ENCODE measurements at regions not wholly inside any gene's neighbourhood (a gene's known extent, or its start where the extent isn't known, plus 50 kb on each side); places are given as distances from the start of the nearest gene placed in this dataset.

DNA sequence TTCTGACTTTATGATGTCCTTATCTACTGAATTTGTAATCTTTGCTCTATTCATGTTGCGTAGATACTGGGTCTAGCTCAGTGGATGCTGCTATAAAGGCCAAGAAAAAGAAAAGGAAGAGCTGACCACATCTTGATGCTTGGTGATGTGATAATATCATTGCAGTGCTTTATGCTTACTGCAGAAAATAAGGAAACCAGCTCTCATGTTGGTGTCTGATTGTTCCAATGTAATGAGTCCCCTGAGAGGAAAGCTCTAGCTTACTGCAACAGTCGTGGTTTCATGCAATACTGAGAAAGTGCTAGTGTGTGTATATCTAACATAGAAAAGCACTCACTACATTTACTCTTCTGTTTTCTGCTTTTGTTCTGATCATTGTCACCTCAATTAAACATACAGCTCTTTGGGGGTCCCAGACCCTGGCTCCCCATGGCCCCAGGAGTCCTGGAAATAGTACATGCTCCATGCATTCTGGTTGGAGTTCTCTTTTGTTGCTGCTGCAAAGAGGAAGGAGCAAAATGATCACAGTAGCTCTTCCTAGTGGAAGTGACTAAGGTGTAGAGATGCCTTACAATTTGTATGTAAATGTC lies 338.8 kb downstream of the CYRIA start:
- H3K4me3 ChIP-seq (ENCODE audit: low read depth, low read length) = no peak overlapping the region
- TF ChIP-seq CTCF (conservative IDR thresholded peaks at IDR 0.05; ENCODE audit: low read depth, low read length) = no peak
- DNase-seq (ENCODE audit: low read depth) = no peak

- TF ChIP-seq CTCF (conservative IDR thresholded peaks at IDR 0.05; ENCODE audit: low read depth, low read length) = no peak
- no peak overlapping the region for H3K4me3 ChIP-seq (ENCODE audit: low read depth, low read length)
- DNase-seq (ENCODE audit: low read depth) = no peak
These were observed 339.6 kb downstream of the CYRIA start for GRCh38 chr2:16325976-16326510.

GRCh38 chr2:16325016-16325975 lies 340.3 kb downstream of the CYRIA start:
- H3K4me3 ChIP-seq (ENCODE audit: low read depth, low read length) = no peak overlapping the region
- TF ChIP-seq CTCF (conservative IDR thresholded peaks at IDR 0.05; ENCODE audit: low read depth, low read length) = no peak
- no peak for DNase-seq (ENCODE audit: low read depth)

- no peak overlapping the region for H3K4me3 ChIP-seq (ENCODE audit: low read depth, low read length)
- TF ChIP-seq CTCF (conservative IDR thresholded peaks at IDR 0.05; ENCODE audit: low read depth, low read length) = no peak
- DNase-seq (ENCODE audit: low read depth) = no peak
These were observed 341.1 kb downstream of the CYRIA start for GRCh38 chr2:16324544-16324937.

DNA sequence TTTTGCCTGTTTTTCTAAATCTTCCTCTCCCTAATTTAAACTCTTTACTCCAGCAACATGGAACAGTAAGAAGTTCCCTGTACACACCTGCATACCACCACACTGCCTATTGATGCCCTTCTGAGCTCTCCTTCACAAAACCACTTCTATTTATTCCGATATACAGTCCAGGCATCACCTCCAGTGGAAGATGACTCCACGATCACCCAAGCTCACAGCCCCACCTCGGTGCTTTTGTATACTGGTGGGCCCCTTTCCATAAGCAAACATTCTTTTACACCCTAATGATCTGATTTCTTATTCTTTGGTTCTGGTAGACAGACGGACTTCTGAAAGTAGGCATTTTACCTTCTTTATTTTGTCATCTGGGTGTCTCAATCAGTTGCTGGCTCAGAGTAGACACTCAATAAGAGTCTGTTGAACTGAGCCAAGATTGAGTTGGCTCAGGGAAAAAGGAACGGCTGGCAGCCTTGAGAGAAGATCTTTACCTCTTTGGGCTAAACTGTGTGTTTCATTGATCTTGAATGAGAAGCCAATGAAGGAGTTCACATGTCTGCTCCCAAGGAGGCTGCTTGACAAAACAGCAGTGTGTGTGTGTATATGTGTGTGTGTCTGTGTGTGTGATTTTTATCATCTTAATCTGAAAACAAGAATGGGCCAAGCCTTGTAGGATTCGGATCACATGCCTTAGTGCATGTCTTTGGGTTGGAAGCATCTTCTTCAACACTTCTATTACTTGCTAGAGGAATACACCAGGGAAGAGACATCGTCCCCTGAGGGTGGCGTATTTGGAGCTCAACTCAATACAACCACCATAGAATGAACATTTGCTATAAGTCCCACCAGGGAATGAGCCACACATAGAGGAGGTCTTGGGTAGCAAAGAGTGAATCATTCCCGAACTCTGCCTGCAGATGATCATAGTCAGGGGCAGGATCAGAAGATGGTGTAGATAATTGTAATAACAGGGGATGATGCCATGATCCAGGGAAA lies 341.8 kb downstream of the CYRIA start:
- no peak for TF ChIP-seq CTCF (conservative IDR thresholded peaks at IDR 0.05; ENCODE audit: low read depth, low read length)
- DNase-seq (ENCODE audit: low read depth) = no peak
- no peak overlapping the region for H3K4me3 ChIP-seq (ENCODE audit: low read depth, low read length)

DNA sequence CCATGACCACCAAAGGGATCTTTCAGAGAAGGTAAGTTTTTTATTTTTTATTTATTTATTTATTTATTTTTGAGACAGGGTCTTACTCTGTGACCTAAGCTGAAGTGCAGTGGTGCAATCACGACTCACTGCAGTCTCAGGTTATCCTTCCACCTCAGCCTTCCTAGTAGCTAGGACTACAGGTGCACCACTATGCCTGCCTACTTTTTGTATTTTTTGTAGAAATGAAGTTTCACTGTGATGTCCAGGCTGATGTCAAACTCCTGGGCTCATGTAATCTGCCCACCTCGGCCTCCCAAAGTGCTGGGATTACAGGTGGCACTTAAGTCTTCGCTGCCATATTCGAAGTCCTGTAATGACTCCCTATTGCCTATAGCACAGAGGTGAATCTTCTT lies 342.5 kb downstream of the CYRIA start:
- H3K4me3 ChIP-seq (ENCODE audit: low read depth, low read length) = no peak overlapping the region
- DNase-seq (ENCODE audit: low read depth) = no peak
- TF ChIP-seq CTCF (conservative IDR thresholded peaks at IDR 0.05; ENCODE audit: low read depth, low read length) = no peak

All from choroid plexus epithelial cell (primary cell).